OCI-M1 (cell line): ENCODE measurements at regions not wholly inside any gene's neighbourhood (a gene's known extent, or its start where the extent isn't known, plus 50 kb on each side); places are given as distances from the start of the nearest gene placed in this dataset.

ENCODE experiments used
- DNase-seq: peaks from one replicate; lab custom pipeline; 2025; lab: John Stamatoyannopoulos, UW

GRCh38 chr17:72390675-72391508 lies 270.1 kb downstream of the SOX9 start:
- no peak for DNase-seq

- no peak for DNase-seq
Observed at GRCh38 chr17:72392056-72393010, 271.5 kb downstream of the SOX9 start.

- DNase-seq: no peak
Observed at GRCh38 chr17:72393553-72393952, 272.7 kb downstream of the SOX9 start.

- DNase-seq: no peak
Observed at GRCh38 chr17:72394531-72394930, 273.7 kb downstream of the SOX9 start.

- no peak for DNase-seq
Observed at GRCh38 chr17:72396121-72396520, 275.3 kb downstream of the SOX9 start.

- DNase-seq: no peak
Observed at GRCh38 chr17:72397223-72397667, 276.4 kb downstream of the SOX9 start.

GRCh38 chr17:72397687-72398086 lies 276.9 kb downstream of the SOX9 start:
- DNase-seq: no peak

DNA sequence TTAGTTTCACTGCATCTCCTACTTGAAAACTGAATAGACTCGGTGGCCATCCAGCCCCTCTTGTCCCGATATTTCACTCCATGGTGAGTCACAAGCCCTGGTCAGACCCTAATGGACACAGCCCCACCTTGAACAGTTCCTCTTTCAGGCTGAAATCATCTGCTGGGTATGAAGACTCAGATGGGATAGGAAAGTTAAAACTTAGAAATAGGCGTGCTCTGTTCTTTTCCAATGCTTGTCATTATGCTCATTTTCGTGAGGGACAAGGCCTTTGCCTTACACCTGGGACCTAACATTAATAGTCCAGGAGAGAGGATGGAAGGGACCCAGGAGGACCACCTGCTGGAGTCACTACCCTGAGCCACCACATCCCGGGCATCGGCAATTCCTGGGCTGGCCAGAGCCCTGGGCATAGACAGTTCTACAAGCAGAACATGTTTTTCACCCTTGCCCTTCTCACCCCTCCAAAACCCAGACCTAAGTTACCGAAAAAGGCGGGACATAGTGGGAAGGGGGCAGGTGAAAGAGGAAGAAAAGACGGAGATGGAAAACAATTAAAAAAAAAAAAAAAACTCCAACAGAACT lies 278.3 kb downstream of the SOX9 start:
- no peak for DNase-seq

- DNase-seq: no peak
Observed at GRCh38 chr17:72399608-72400487, 279.0 kb downstream of the SOX9 start.

DNA sequence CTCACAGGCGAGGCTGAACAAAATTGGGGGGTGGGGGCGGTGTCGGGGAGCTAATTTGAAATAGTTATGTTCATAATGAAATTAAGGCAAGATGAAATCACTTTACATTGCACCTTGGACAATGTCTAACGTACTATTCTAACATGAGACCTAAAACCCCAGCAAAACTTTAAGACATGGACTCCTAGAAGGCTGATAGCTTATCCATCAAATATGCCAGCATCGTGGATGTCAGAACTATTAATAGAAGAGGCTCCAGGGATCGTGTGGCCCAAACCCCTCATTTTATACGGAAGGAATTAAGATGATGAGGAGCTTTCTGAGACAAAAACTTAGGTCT lies 279.6 kb downstream of the SOX9 start:
- no peak for DNase-seq

DNA sequence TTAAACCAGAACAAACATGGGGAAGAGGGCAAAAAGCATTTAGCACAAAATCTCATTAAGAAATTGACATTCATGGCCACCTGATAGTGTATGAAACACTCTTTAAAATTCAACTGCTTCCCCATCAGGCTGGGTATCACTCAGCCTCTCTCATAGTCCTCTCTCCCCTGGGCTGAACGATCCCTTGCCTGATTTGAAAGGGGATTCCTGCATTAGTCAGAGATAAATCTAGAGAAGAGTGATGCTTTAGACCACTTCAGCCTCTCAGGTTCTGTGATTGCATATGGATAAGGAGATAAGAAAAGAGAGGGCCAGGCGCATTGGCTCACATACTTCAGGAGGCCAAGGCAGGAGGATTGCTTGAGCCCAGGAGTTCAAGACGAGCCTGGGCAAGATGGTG lies 280.0 kb downstream of the SOX9 start:
- DNase-seq: no peak

DNA sequence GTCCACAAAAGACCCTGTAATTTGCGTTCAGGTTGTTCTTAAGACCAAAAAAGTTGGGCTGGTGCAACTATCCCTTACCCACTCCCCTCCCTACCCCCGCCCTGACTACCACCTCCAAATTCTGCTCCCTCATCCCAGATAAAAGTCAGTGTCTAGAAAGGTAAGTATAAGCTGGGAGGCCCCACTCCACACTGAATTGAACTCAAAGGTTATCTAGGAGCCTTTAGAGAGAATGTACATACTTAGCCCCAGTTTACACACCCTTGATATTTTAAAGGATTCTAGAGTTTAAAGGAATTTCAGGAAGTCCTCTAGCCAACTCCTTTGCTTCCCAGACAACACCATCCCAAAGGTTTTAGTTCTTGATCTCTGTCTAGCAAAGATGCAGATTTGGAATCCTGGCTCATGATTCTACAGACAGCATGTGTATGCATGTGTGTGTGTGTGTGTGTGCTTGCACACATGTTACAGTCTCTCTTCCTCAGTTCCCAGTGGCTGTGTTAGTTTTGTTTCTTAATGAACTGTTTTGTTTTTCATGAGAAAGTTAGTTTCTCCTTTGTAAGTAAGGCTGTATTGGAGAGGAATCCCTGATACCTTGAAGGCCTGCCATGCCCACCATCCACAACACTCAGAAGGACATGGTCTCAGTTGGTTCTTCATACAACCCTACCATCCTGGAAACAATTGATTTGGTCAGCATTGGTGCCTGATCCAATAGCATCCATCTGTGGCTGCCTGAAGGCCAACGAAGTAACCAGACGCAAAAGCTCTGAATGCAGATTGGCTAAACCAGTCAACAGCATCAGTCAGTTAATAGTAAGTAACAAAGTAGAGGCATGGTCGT lies 281.3 kb downstream of the SOX9 start:
- DNase-seq: no peak

GRCh38 chr17:72402727-72403210 lies 281.9 kb downstream of the SOX9 start:
- no peak for DNase-seq

- no peak for DNase-seq
Observed at GRCh38 chr17:72403713-72404209, 282.9 kb downstream of the SOX9 start.

DNA sequence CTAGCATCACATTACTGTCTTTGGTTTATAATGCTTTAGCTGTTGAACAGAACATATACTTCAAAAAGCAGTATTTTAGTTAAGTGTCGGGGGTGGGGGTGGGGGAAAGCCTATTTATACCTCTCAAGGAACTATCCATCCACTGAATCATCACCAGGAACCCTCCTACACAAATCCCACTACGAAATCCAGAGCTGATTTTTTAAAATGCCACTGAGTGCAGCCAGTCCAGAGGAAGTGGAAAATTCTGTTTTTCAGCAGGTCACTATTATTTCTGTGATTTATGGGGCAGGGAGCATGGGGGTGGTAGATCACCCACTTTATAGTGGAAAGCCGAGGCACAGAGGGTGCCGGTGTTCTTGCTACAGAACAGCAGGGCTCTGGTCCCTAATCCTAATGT lies 284.1 kb downstream of the SOX9 start:
- no peak for DNase-seq

DNA sequence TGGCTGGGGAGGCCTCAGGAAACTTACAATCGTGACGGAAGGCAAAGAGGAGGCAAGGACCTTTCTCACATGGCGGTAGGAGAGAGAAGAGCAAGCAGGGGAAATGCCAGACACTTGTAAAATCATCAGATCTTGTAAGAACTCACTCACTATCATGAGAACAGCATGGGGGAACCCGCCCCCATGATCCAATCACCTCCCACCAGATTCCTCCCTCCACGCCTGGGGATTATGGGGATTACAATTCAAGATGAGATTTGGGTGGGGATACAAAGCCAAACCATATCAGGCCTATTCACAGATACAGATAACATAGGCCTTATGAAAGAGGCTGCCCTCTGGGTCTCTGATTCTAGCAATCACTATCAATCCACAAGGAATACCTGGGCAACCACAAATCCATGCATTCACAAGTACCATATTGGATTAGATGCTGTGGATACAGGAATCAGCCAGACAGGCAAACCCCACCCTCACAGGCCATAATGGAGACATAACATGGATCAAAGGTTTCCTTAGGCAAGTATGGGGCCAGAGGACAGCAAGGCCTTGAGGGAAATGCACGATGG lies 284.9 kb downstream of the SOX9 start:
- DNase-seq: no peak

DNA sequence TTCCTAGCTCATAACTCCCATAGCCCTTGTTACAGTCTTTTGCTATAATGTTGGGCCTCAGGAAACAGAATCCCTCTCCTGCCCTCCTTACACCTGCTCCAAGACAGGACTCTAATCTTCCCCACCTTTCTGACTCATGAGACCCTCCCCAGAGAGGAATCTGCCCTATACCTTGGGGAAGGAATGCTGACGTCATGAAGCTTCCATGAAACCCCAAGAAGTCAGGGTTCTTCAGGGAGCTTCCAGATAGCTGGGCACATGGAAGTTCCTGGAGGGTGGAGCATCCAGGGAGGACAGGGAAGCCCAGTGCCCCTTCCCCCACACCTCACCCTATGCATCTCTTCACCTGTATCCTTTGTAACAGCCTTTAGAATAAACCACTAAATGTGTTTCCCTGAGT lies 285.7 kb downstream of the SOX9 start:
- no peak for DNase-seq

DNA sequence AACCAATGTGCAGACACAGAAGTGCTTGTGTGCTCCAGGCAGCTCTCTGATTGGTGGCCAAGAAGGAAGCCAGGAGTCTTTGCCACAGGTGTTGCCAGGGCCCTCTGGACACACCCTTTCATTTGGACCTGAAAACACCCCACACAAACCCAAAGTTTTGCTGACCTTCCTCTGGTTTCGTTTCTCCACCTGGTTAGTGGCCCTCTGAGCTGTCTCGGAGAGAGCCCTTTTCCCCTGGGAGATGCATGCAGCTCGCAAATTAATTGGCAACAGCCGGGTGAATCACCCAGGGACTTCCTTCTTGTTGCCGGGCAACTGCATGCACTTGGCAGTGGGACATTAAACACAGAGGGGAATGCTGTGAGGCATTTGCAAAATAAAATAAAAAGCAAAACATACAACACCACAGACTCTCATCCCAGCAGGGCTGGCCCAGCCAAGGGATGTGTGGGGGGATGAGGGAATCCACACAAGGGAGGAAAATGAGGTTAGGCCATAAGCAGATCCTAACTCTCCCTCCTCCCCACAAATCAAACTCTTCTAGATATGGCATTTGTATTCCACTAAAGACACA lies 286.6 kb downstream of the SOX9 start:
- no peak for DNase-seq

DNA sequence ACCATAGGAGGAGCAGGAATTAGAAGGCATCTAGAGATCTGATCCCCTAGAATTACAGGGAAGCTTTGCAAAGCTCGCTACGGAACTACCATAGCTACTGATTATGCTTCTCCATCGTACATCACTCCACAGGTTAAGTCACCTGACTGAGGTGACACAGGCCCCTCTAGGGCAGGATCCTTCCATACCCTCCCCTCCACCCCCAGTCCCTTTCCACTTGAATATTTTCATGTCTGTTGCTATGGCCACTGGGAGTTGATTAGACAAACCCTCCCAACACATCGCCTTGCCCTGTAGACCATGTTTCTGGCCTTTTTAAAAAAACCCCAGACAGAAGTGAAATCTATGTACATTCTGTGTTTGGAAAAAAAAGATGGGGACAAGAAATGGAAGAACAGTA lies 287.1 kb downstream of the SOX9 start:
- DNase-seq: no peak

DNA sequence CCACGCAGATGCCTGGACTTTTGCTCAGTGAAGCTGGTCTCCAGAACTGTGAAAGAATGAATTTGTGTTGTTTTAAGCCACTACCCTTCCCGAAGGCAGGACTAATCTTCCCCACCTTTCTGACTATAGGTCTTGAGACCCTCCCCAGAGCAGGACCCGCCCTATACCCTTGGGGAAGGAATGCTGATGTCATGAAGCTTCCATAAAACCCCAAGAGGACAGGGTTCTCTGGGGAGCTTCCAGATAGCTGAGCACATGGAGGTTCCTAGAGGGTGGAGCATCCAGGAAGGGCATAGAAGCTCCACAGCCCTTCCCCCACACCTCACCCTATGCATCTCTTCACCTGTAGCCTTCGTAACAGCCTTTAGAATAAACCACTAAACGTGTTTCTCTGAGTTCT lies 287.8 kb downstream of the SOX9 start:
- no peak for DNase-seq
